Breast epithelium (tissue), 4 donors: ENCODE measurements at regions not wholly inside any gene's neighbourhood (a gene's known extent, or its start where the extent isn't known, plus 50 kb on each side); places are given as distances from the start of the nearest gene placed in this dataset.

Experiments
- DNase-seq, 2 donors: peaks; one replicate each; pipeline ENCODE4 v3.0.0-alpha.2; 2019; ENCODE audit warnings: low spot score in 2 of 2
- H3K27ac ChIP-seq, 2 donors: fragments of 200-600 bp; sonication (generic) in 1 of 2; one replicate each; pipeline ENCODE4 v1.5.1; 2016 to 2019; ENCODE audit warnings: mild to moderate bottlenecking in 1 of 2
- H3K27me3 ChIP-seq, 2 donors: fragments of 200-600 bp; sonication (generic) in 1 of 2; one replicate each; pipeline versions ENCODE4 v1.5.1 to v1.6.0; 2017 to 2019; ENCODE audit warnings: control low read depth in 1 of 2, mild to moderate bottlenecking in 1 of 2
- H3K36me3 ChIP-seq: fragments of 200-600 bp; one replicate; pipeline ENCODE4 v1.5.1; 2019
- H3K4me1 ChIP-seq, 2 donors: fragments of 200-600 bp; sonication (generic); one replicate each; pipeline ENCODE4 v1.5.1; 2016 to 2019; ENCODE audit warnings: control low read depth in 1 of 2
- H3K4me3 ChIP-seq, 3 donors: fragments of 200-600 bp; sonication (generic); 1 replicate in 2 of 3; 2 replicates in 1 of 3; pipeline ENCODE4 v1.5.1; 2016 to 2019; ENCODE audit warnings: mild to moderate bottlenecking in 3 of 3, moderate library complexity in 2 of 3
- H3K9me3 ChIP-seq, 2 donors: fragments of 200-600 bp; sonication (generic) in 1 of 2; one replicate each; pipeline ENCODE4 v1.5.1; 2016 to 2019; ENCODE audit warnings: control low read depth in 1 of 2
- POLR2A ChIP-seq: fragments of 450-650 bp; IDR thresholded peaks from one replicate; pipeline ENCODE4 v1.6.1; 2016; ENCODE audit warnings: antibody characterized with exemption, mild to moderate bottlenecking, moderate library complexity
- POLR2AphosphoS5 ChIP-seq, 3 donors: sonication (generic); formaldehyde crosslinking; IDR thresholded peaks; one replicate each; pipeline ENCODE4 v1.6.1; 2017; ENCODE audit warnings: antibody characterized with exemption in 3 of 3
- intact Hi-C: fragments of 100-400 bp; cut with DNase I; formaldehyde crosslinking; loops from one replicate; pipeline ENCODE4 v1.15.1; 2023; ENCODE audit warnings: low total_unique reads
- TF ChIP-seq, protein P1 (sequence below), 3 donors: fragments of 450-650 bp; IDR thresholded peaks; one replicate each; pipeline ENCODE4 v1.5.1; 2016 to 2017; ENCODE audit warnings: antibody characterized with exemption in 3 of 3, mild to moderate bottlenecking in 3 of 3, moderate library complexity in 3 of 3

DNA sequence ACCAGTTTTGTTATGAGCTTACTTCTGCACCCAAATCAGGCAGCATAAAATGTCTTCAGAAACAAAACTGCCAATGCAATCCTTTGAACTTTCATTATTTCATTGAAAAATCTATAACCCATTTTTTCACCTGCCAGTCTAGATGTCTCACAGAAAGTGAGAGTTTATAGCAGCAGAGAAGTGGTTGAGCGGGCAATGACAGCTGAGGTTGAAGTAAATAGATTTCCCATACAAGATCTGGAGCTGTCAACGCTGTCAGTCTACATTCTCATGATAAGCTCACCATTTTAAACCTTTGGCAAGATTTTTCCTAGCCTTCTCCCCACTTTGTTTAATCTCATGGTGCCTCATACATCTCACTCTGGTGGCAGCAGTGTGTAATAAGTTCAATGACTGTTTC, 1144.9 kb upstream of the PCDH9 start:
- Histone ChIP-seq H3K9me3 (no peaks in the 10 kb centered on the region), H3K27ac (no peak overlapping the region), H3K4me3 (no peak overlapping the region), H3K4me1 (no peaks in the 10 kb centered on the region), H3K27me3 (no peaks in the 10 kb centered on the region), H3K36me3 (no peaks in the 10 kb centered on the region)
- DNase-seq: no peak
- intact Hi-C loops: no loop called here
- no peak for TF ChIP-seq POLR2AphosphoS5 (IDR thresholded peaks at IDR 0.05)
- TF ChIP-seq, protein P1, sequence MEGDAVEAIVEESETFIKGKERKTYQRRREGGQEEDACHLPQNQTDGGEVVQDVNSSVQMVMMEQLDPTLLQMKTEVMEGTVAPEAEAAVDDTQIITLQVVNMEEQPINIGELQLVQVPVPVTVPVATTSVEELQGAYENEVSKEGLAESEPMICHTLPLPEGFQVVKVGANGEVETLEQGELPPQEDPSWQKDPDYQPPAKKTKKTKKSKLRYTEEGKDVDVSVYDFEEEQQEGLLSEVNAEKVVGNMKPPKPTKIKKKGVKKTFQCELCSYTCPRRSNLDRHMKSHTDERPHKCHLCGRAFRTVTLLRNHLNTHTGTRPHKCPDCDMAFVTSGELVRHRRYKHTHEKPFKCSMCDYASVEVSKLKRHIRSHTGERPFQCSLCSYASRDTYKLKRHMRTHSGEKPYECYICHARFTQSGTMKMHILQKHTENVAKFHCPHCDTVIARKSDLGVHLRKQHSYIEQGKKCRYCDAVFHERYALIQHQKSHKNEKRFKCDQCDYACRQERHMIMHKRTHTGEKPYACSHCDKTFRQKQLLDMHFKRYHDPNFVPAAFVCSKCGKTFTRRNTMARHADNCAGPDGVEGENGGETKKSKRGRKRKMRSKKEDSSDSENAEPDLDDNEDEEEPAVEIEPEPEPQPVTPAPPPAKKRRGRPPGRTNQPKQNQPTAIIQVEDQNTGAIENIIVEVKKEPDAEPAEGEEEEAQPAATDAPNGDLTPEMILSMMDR (IDR thresholded peaks at IDR 0.05): no peak
- no peak for TF ChIP-seq POLR2A

DNA sequence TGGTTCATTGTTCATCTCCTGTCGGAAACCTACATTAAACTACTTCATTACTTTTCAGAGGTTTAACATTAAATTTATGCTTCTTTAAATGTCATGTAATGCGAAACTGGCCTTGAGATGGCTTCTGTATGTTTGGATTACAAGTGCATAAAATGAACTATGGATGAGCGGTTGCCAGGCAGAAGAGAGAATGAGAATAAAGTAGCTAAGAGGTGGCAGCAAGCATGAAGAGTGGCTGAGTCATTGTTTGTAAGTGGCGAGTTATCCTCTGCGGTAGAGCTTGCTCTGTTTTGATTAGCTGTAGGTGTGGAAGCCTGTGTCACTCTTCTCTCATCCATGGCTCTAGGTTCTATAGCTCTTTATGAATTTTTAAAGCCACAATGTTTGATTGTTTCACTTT, 1139.6 kb upstream of the PCDH9 start:
- intact Hi-C loops: no loop called here
- no peaks in the 10 kb centered on the region for H3K36me3 ChIP-seq
- H3K27ac ChIP-seq: no peak overlapping the region
- H3K4me3 ChIP-seq: no peak overlapping the region
- H3K4me1 ChIP-seq: no peaks in the 10 kb centered on the region
- H3K9me3 ChIP-seq: no peaks in the 10 kb centered on the region
- H3K27me3 ChIP-seq: no peaks in the 10 kb centered on the region
- TF ChIP-seq POLR2A (no peak), POLR2AphosphoS5 (IDR thresholded peaks at IDR 0.05) (no peak)
- TF ChIP-seq, protein P1 (IDR thresholded peaks at IDR 0.05): no peak
- DNase-seq: no peak

DNA sequence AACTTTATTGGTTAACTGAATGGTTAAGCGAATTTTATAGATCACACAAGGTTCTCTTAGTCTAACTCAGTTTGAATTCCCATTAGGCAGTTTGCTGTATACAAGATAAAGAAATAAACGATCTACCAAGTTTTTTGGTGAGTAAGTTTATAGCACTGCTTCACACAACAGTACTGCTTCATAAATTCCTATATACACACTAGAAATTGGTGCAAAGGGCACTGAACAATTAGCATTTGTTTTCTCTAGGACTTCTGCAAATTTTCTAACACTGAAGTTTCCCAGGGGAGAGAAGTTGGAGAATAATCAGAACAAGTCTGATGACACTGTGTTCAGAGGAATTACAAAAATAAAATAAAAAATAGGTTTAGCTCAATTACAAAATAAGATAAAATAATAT, 1138.8 kb upstream of the PCDH9 start:
- H3K4me1 ChIP-seq: no peaks in the 10 kb centered on the region
- H3K27ac ChIP-seq: no peak overlapping the region
- no peaks in the 10 kb centered on the region for H3K27me3 ChIP-seq
- no peaks in the 10 kb centered on the region for H3K9me3 ChIP-seq
- no peak overlapping the region for H3K4me3 ChIP-seq
- H3K36me3 ChIP-seq: no peaks in the 10 kb centered on the region
- TF ChIP-seq POLR2A (no peak), POLR2AphosphoS5 (IDR thresholded peaks at IDR 0.05) (no peak)
- no peak for DNase-seq
- intact Hi-C loops: no loop called here

DNA sequence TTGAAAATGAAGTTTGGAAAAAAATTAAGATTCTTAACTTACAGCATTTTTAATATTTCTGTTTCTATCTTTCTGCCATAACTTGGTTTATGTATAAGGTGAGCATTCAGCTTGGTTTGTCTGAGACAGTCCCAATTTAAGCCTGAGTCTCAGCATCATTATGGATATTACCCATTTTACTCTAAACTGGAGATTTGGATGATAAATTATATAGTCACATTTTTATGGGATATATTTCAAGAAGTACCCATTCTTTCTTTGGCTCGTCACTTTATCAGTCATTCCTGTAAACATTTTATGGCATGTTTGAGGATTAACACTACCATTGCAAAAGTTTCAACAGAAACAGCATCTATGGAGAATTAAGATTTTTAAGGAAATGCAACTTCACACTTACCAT, 1129.0 kb upstream of the PCDH9 start:
- Histone ChIP-seq H3K36me3 (no peaks in the 10 kb centered on the region), H3K9me3 (no peaks in the 10 kb centered on the region), H3K4me3 (no peak overlapping the region), H3K27ac (no peak overlapping the region), H3K27me3 (no peaks in the 10 kb centered on the region), H3K4me1 (no peaks in the 10 kb centered on the region)
- intact Hi-C loops: no loop called here
- TF ChIP-seq, protein P1 (IDR thresholded peaks at IDR 0.05): no peak
- TF ChIP-seq POLR2AphosphoS5 (IDR thresholded peaks at IDR 0.05) (no peak), POLR2A (no peak)
- no peak for DNase-seq

DNA sequence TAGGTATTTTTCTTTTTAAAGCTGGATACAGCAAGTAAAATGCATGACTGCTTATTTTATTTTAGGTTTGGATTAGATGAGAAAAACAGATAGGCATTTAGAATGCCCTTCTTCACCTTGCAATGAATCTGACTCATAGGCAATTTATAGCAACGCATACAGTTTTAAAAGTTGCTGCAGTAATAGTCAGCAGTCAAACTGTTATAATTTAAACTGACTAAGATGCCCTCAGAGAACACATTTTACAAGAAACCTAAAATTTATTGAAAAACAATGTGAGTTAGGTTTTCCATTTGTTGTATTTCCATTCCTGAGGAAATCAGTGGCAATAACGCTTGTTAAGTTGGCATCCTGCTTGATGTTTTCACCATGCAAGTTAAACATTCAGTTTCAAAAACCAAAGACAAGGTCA, 1128.2 kb upstream of the PCDH9 start:
- DNase-seq: no peak
- TF ChIP-seq POLR2A: no peak
- TF ChIP-seq POLR2AphosphoS5 (IDR thresholded peaks at IDR 0.05): no peak
- TF ChIP-seq, protein P1 (IDR thresholded peaks at IDR 0.05): no peak
- intact Hi-C loops: no loop called here
- Histone ChIP-seq H3K4me3 (no peak overlapping the region), H3K27ac (no peak overlapping the region), H3K4me1 (no peaks in the 10 kb centered on the region), H3K9me3 (no peaks in the 10 kb centered on the region), H3K36me3 (no peaks in the 10 kb centered on the region), H3K27me3 (no peaks in the 10 kb centered on the region)

DNA sequence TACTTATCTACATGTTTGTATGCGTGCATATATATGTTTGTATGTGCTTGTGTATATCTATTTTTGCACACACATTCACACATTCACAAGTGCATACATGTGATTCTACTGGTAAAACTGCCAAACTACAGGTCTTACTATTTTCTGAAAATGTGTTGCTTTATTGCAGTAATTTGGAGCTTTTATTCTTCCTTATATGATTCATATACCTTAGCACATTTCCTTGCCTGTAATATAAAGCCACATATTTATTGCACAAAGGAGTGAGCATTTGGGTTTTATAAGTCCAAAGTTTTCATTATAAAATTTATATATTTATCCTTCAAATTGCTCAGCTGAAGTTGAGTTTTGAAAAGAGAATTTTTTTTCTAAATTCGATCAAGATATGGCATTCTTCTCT, 1120.4 kb upstream of the PCDH9 start:
- Histone ChIP-seq H3K4me1 (no peaks in the 10 kb centered on the region), H3K27ac (no peak overlapping the region), H3K27me3 (no peaks in the 10 kb centered on the region), H3K36me3 (peaks cover 4% of the 10 kb centered on the region), H3K4me3 (no peak overlapping the region), H3K9me3 (no peaks in the 10 kb centered on the region)
- TF ChIP-seq POLR2AphosphoS5 (IDR thresholded peaks at IDR 0.05) (no peak), POLR2A (no peak)
- TF ChIP-seq, protein P1 (IDR thresholded peaks at IDR 0.05): no peak
- intact Hi-C loops: no loop called here
- DNase-seq: no peak
